HCT116 (cell line): ENCODE measurements at regions not wholly inside any gene's neighbourhood (a gene's known extent, or its start where the extent isn't known, plus 50 kb on each side); places are given as distances from the start of the nearest gene placed in this dataset.

Experiments
- ATAC-seq: fragments of 200-7000 bp; cut with Tn5 transposase; 2 replicates; pipeline ENCODE4 v1.9.1; 2020; ENCODE audit warnings: mild to moderate bottlenecking, moderate library complexity
- BruUV-seq: library from RNA; stranded (reverse); fragments of 400-500 nt; replicated peaks from 2 replicates; lab custom pipeline; 2021; lab: Mats Ljungman, UMichigan
- CTCF ChIA-PET: fragments of 300-600 bp; sonication (Branson Sonifier 250); formaldehyde crosslinking; loops from one replicate; lab custom pipeline; 2021; ENCODE audit warnings: antibody characterized with exemption; lab: Charles Lee
- POLR2A ChIA-PET: fragments of 300-600, 350-600 bp; sonication (Branson Sonifier 250); formaldehyde crosslinking; loops from one replicate; lab custom pipeline; 2021; ENCODE audit warnings: antibody characterized with exemption; lab: Charles Lee
- RAD21 ChIA-PET, 2 experiments: fragments of 300-600 bp; sonication (Branson Sonifier 250); formaldehyde crosslinking; loops; one replicate each; lab custom pipeline; 2023; ENCODE audit warnings: low total read pairs in 2 of 2; ENCODE audit not compliant: uncharacterized antibody in 2 of 2, unreplicated experiment in 2 of 2, low non-redundant PET in 1 of 2; lab: Charles Lee
- DNase-seq: peaks from one replicate; pipeline ENCODE4 v3.0.0-alpha.2; 2010; ENCODE audit warnings: low read depth, low spot score
- H2AFZ ChIP-seq: fragments of 200-600 bp; shearing (Covaris generic), sonication (generic); 2 replicates; pipeline ENCODE4 v1.6.1; 2017; ENCODE audit warnings: low read depth, mixed run types, mixed read lengths, antibody characterized with exemption, low read length; ENCODE audit not compliant: poor library complexity, severe bottlenecking
- H3K27ac ChIP-seq: 2 replicates; pipeline ENCODE4 v1.5.1; 2012; ENCODE audit warnings: low read depth, low read length
- H3K27me3 ChIP-seq: fragments of 200-600 bp; sonication (generic); 2 replicates; pipeline ENCODE4 v1.6.1; 2016; ENCODE audit warnings: mixed run types, low read length, mixed read lengths; ENCODE audit not compliant: insufficient read depth
- H3K36me3 ChIP-seq, 2 experiments: fragments of 200-500 bp in 1 of 2; fragments of 200-600 bp in 1 of 2; sonication (Bioruptor generic) in 1 of 2; sonication (generic) in 1 of 2; 2 replicates each; pipeline versions ENCODE4 v1.5.1 to v1.6.1; 2014 to 2016; ENCODE audit warnings: low read length in 2 of 2, inconsistent platforms in 1 of 2, mixed read lengths in 1 of 2, mixed run types in 1 of 2; ENCODE audit not compliant: insufficient read depth in 2 of 2, control insufficient read depth in 1 of 2
- H3K4me1 ChIP-seq, 2 experiments: fragments of 200-600 bp in 1 of 2; sonication (generic) in 1 of 2; 2 replicates each; pipeline versions ENCODE4 v1.5.1 to v1.6.1; 2012 to 2017; ENCODE audit warnings: low read length in 2 of 2, inconsistent platforms in 1 of 2, mild to moderate bottlenecking in 1 of 2, mixed read lengths in 1 of 2, mixed run types in 1 of 2, moderate library complexity in 1 of 2; ENCODE audit not compliant: insufficient read depth in 2 of 2, control insufficient read depth in 1 of 2
- H3K4me2 ChIP-seq: fragments of 200-600 bp; sonication (generic); 2 replicates; pipeline ENCODE4 v1.6.1; 2017; ENCODE audit warnings: mixed run types, low read length, mixed read lengths
- H3K4me3 ChIP-seq, 2 experiments: fragments of 200-600 bp in 1 of 2; sonication (generic) in 1 of 2; replicated peaks in 1 of 2; 2 replicates each; pipeline ENCODE4 v1.5.1; 2011 to 2016; ENCODE audit warnings: low read length in 2 of 2, control low read depth in 1 of 2, low read depth in 1 of 2, mild to moderate bottlenecking in 1 of 2, mixed read lengths in 1 of 2, mixed run types in 1 of 2
- H3K79me2 ChIP-seq: fragments of 200-600 bp; sonication (generic); 2 replicates; pipeline ENCODE4 v1.6.1; 2017; ENCODE audit warnings: mild to moderate bottlenecking, mixed run types, low read length, moderate library complexity, mixed read lengths; ENCODE audit not compliant: insufficient read depth
- H3K9ac ChIP-seq: fragments of 200-600 bp; sonication (generic); 2 replicates; pipeline ENCODE4 v1.6.1; 2016; ENCODE audit warnings: low read length, mixed read lengths
- H3K9me2 ChIP-seq: fragments of 200-600 bp; sonication (generic), shearing (Covaris generic); 2 replicates; pipeline ENCODE4 v1.6.1; 2017; ENCODE audit warnings: mixed run types, mild to moderate bottlenecking, moderate library complexity; ENCODE audit not compliant: insufficient read depth
- H3K9me3 ChIP-seq, 2 experiments: fragments of 200-500 bp in 1 of 2; fragments of 200-600 bp in 1 of 2; sonication (Bioruptor generic) in 1 of 2; sonication (generic) in 1 of 2; 2 replicates each; pipeline ENCODE4 v1.6.1; 2014 to 2017; ENCODE audit warnings: low read length in 2 of 2, mixed read lengths in 2 of 2, inconsistent platforms in 1 of 2, low read depth in 1 of 2, mild to moderate bottlenecking in 1 of 2, mixed run types in 1 of 2, moderate library complexity in 1 of 2; ENCODE audit not compliant: control insufficient read depth in 1 of 2, insufficient read depth in 1 of 2
- H4K20me1 ChIP-seq: fragments of 200-600 bp; sonication (generic), shearing (Covaris generic); 2 replicates; pipeline ENCODE4 v1.6.1; 2017; ENCODE audit warnings: mixed run types, mild to moderate bottlenecking, moderate library complexity; ENCODE audit not compliant: insufficient read depth
- CBX3 ChIP-seq: IDR thresholded peaks from 2 replicates; pipeline ENCODE4 v1.6.1; 2012; ENCODE audit warnings: low read depth
- CTCF ChIP-seq, 3 experiments: fragments of 200-600 bp in 1 of 3; sonication (generic) in 1 of 3; IDR thresholded peaks in 2 of 3; conservative IDR thresholded peaks in 1 of 3; 2 replicates each; pipeline ENCODE4 v1.5.1; 2012 to 2017; ENCODE audit warnings: low read depth in 2 of 3, low read length in 2 of 3, antibody characterized with exemption in 1 of 3, borderline replicate concordance in 1 of 3, control low read depth in 1 of 3, mild to moderate bottlenecking in 1 of 3, mixed read lengths in 1 of 3, mixed run types in 1 of 3, moderate library complexity in 1 of 3; ENCODE audit not compliant: insufficient read depth in 1 of 3
- EGR1 ChIP-seq: IDR thresholded peaks from 2 replicates; pipeline ENCODE4 v1.6.1; 2012; ENCODE audit warnings: low read depth
- ELF1 ChIP-seq: IDR thresholded peaks from 2 replicates; pipeline ENCODE4 v1.6.1; 2012; ENCODE audit warnings: low read depth, borderline replicate concordance
- EZH2phosphoT487 ChIP-seq: fragments of 200-600 bp; IDR thresholded peaks from 2 replicates; pipeline ENCODE4 v1.6.1; 2018; ENCODE audit warnings: antibody characterized with exemption, borderline replicate concordance
- MAX ChIP-seq: IDR thresholded peaks from 2 replicates; pipeline ENCODE4 v1.6.1; 2012
- SIN3A ChIP-seq: IDR thresholded peaks from 2 replicates; pipeline ENCODE4 v1.6.1; 2012; ENCODE audit warnings: low read depth
- SP1 ChIP-seq: IDR thresholded peaks from 2 replicates; pipeline ENCODE4 v1.6.1; 2012; ENCODE audit warnings: low read depth
- ZNF274 ChIP-seq: fragments of 200-500 bp; sonication (Bioruptor generic); IDR thresholded peaks from 2 replicates; pipeline ENCODE4 v1.6.1; 2014; ENCODE audit warnings: mild to moderate bottlenecking, low read depth, low read length, inconsistent platforms
- intact Hi-C: fragments of 100-400 bp; cut with micrococcal nuclease; formaldehyde crosslinking; loops from 2 replicates; pipeline ENCODE4 v1.10.0; 2022

- intact Hi-C loops, result no loop called here
- Histone ChIP-seq H3K4me3 (no peak overlapping the region), H3K4me1 (no peaks in the 10 kb centered on the region), H3K36me3 (no peaks in the 10 kb centered on the region), H3K27ac (no peak overlapping the region), H2AFZ (no peak overlapping the region), H3K9me2 (no peaks in the 10 kb centered on the region), H3K79me2 (no peaks in the 10 kb centered on the region), H3K9ac (no peak overlapping the region), H3K9me3 (no peaks in the 10 kb centered on the region), H3K4me2 (no peak overlapping the region), H3K27me3 (no peaks in the 10 kb centered on the region), H4K20me1 (no peaks in the 10 kb centered on the region)
- DNase-seq (no peak), ATAC-seq (no peak)
- CTCF ChIA-PET, result no interaction called here
- RAD21 ChIA-PET, result no interaction called here
- no TSS peak for BruUV-seq
- POLR2A ChIA-PET, result no interaction called here
- TF ChIP-seq SIN3A, result no peak
- no peak for TF ChIP-seq MAX
- no peak for TF ChIP-seq EGR1
- no peak for TF ChIP-seq CBX3
- TF ChIP-seq EZH2phosphoT487, result no peak
These were observed 537.4 kb upstream of the MAGEB18 start for GRCh38 chrX:25600776-25601175.

GRCh38 chrX:25601323-25601722 lies 536.8 kb upstream of the MAGEB18 start:
- POLR2A ChIA-PET, result no interaction called here

More at GRCh38 chrX:25601323-25601722, 536.8 kb upstream of the MAGEB18 start:
- Histone ChIP-seq H3K4me2 (no peak overlapping the region), H3K27me3 (no peaks in the 10 kb centered on the region), H2AFZ (no peak overlapping the region), H3K27ac (no peak overlapping the region), H3K79me2 (no peaks in the 10 kb centered on the region), H3K9me3 (no peaks in the 10 kb centered on the region), H3K36me3 (no peaks in the 10 kb centered on the region)
- ChIA-PET RAD21 (no interaction called here), CTCF (no interaction called here)
- no peak for DNase-seq
- BruUV-seq, result no TSS peak
- TF ChIP-seq SP1, result no peak
- no peak for TF ChIP-seq ZNF274
- no peak for TF ChIP-seq ELF1
- no peak for TF ChIP-seq EZH2phosphoT487
- TF ChIP-seq MAX, result no peak
- no peak for TF ChIP-seq CTCF (IDR thresholded peaks at IDR 0.05 in 2 of 3, conservative IDR thresholded peaks at IDR 0.05 in 1 of 3; ENCODE audit: borderline replicate concordance in 1 of 3, insufficient read depth in 1 of 3, low read depth in 2 of 3, low read length in 2 of 3)
- no peak for TF ChIP-seq EGR1
- TF ChIP-seq, all 23 proteins: peak for 0
- H3K4me1 ChIP-seq, result no peaks in the 10 kb centered on the region
- no peak overlapping the region for H3K4me3 ChIP-seq
- no peaks in the 10 kb centered on the region for H3K9me2 ChIP-seq
- no peaks in the 10 kb centered on the region for H4K20me1 ChIP-seq
- no peak for ATAC-seq
- no peak overlapping the region for H3K9ac ChIP-seq
- intact Hi-C loops, result no loop called here
